Mucosa of descending colon (tissue), 3 donors: ENCODE measurements at regions not wholly inside any gene's neighbourhood (a gene's known extent, or its start where the extent isn't known, plus 50 kb on each side); places are given as distances from the start of the nearest gene placed in this dataset.

Experiments used
- ATAC-seq: fragments of 200-7000 bp; cut with Tn5 transposase; one replicate; pipeline ENCODE4 v1.9.1; 2020; ENCODE audit warnings: mild to moderate bottlenecking, moderate library complexity
- DNase-seq, 3 donors: peaks; one replicate each; pipeline ENCODE4 v3.0.0-alpha.2; 2020
- H3K36me3 ChIP-seq: fragments of 200-600 bp; one replicate; pipeline ENCODE4 v1.8.0; 2021; ENCODE audit warnings: low read depth, mild to moderate bottlenecking
- H3K4me1 ChIP-seq: fragments of 200-600 bp; one replicate; pipeline ENCODE4 v1.8.0; 2021; ENCODE audit warnings: low read depth, mild to moderate bottlenecking
- H3K4me3 ChIP-seq: fragments of 200-600 bp; one replicate; pipeline ENCODE4 v1.8.0; 2021; ENCODE audit warnings: mild to moderate bottlenecking
- H3K9me3 ChIP-seq: fragments of 200-600 bp; one replicate; pipeline ENCODE4 v1.8.0; 2021; ENCODE audit warnings: mild to moderate bottlenecking
- CTCF ChIP-seq: fragments of 200-600 bp; IDR thresholded peaks from one replicate; pipeline ENCODE4 v1.8.0; 2022; ENCODE audit warnings: antibody characterized with exemption, mild to moderate bottlenecking
- intact Hi-C, 2 donors: fragments of 100-400 bp; cut with DNase I in 1 of 2; cut with micrococcal nuclease in 1 of 2; formaldehyde crosslinking; loops; one replicate each; pipeline versions ENCODE4 v1.11.0 to v1.11.1; 2022; cut with DNase I, micrococcal nuclease
- donor health status: DM: no; HTN: no; CAD: no; lungs with moderate emphysema.
- donor health status: DM: no; HTN: no; CAD: no.
- donor health status: DM: no; HTN: yes; CAD: no.

GRCh38 chr2:23107327-23107941, 277.5 kb upstream of the KLHL29 start:
- Histone ChIP-seq H3K4me1 (no peaks in the 10 kb centered on the region), H3K4me3 (no peak overlapping the region), H3K9me3 (no peaks in the 10 kb centered on the region), H3K36me3 (no peaks in the 10 kb centered on the region)
- DNase-seq (no peak), ATAC-seq (no peak)
- TF ChIP-seq CTCF, result no peak
- intact Hi-C loops, result no loop called here

- no peak for TF ChIP-seq CTCF
Measured at GRCh38 chr2:23111263-23111662, 273.7 kb upstream of the KLHL29 start.

GRCh38 chr2:23112517-23112916, 272.5 kb upstream of the KLHL29 start:
- no peaks in the 10 kb centered on the region for H3K9me3 ChIP-seq
- no peak for TF ChIP-seq CTCF
- ATAC-seq (no peak), DNase-seq (no peak)
- intact Hi-C loops, result no loop called here
- no peak overlapping the region for H3K4me3 ChIP-seq
- no peaks in the 10 kb centered on the region for H3K36me3 ChIP-seq
- no peaks in the 10 kb centered on the region for H3K4me1 ChIP-seq

More at GRCh38 chr2:23111263-23111662, 273.7 kb upstream of the KLHL29 start:
- Histone ChIP-seq H3K36me3 (no peaks in the 10 kb centered on the region), H3K4me3 (no peak overlapping the region), H3K4me1 (no peaks in the 10 kb centered on the region), H3K9me3 (no peaks in the 10 kb centered on the region)
- no peak for DNase-seq
- intact Hi-C loops, result no loop called here
- ATAC-seq, result no peak

GRCh38 chr2:23114299-23114698, 270.7 kb upstream of the KLHL29 start:
- DNase-seq (no peak), ATAC-seq (no peak)
- no peaks in the 10 kb centered on the region for H3K36me3 ChIP-seq
- H3K4me3 ChIP-seq, result no peak overlapping the region
- intact Hi-C loops, result no loop called here
- no peaks in the 10 kb centered on the region for H3K9me3 ChIP-seq
- H3K4me1 ChIP-seq, result no peaks in the 10 kb centered on the region
- TF ChIP-seq CTCF, result no peak

- Histone ChIP-seq H3K9me3 (no peaks in the 10 kb centered on the region), H3K36me3 (no peaks in the 10 kb centered on the region), H3K4me1 (peaks cover 5% of the 10 kb centered on the region), H3K4me3 (no peak overlapping the region)
- intact Hi-C loops, result no loop called here
- TF ChIP-seq CTCF, result no peak
- ATAC-seq (peak; percentile 36), DNase-seq (no peak)
Measured at GRCh38 chr2:23118313-23118712, 266.7 kb upstream of the KLHL29 start.

GRCh38 chr2:23118894-23119293, 266.1 kb upstream of the KLHL29 start:
- Histone ChIP-seq H3K4me1 (peaks cover 5% of the 10 kb centered on the region), H3K36me3 (no peaks in the 10 kb centered on the region), H3K9me3 (no peaks in the 10 kb centered on the region), H3K4me3 (no peak overlapping the region)
- DNase-seq (no peak), ATAC-seq (no peak)
- TF ChIP-seq CTCF, result no peak
- intact Hi-C loops, result no loop called here
